ENCODE measurements at regions not wholly inside any gene's neighbourhood (a gene's known extent, or its start where the extent isn't known, plus 50 kb on each side); places are given as distances from the start of the nearest gene placed in this dataset.

DNA sequence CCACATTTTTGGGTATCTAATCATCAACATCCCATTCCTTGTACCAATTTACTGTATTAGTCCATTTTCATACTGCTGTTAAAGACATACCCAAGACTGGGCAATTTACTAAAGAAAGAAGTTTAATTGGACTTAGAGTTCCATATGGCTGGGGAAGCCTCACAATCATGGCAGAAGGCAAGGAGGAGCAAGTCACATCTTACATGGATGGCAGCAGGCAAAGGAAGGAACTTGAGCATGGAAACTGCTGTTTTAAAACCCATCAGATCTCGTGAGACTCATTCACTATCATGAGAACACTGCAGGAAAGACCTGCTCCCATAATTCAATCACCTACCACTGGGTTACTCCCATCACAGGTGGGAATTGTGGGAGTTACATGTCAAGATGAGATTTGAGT, 95.4 kb upstream of the SLCO6A1 start:
- DNase-seq (ENCODE audit: low spot score): no peak
- ChIA-PET POLR2A (no interaction called here), CTCF (ENCODE audit: unreplicated experiment) (no interaction called here)
- BruUV-seq (replicated peaks): no TSS peak
- Histone ChIP-seq H3K4me1 (ENCODE audit: insufficient read depth, low read length, poor library complexity, severe bottlenecking) (no peaks in the 10 kb centered on the region), H3K27ac (ENCODE audit: low read depth, low read length, poor library complexity, severe bottlenecking) (no peak overlapping the region), H3K4me2 (ENCODE audit: low read length) (no peak overlapping the region), H3K4me3 (ENCODE audit: low read depth, low read length, poor library complexity, severe bottlenecking) (no peak overlapping the region), H3K9me3 (ENCODE audit: low read length) (no peaks in the 10 kb centered on the region), H3K79me2 (ENCODE audit: insufficient read depth, low read depth, low read length) (no peaks in the 10 kb centered on the region), H3K9me2 (ENCODE audit: insufficient read depth, low read length) (no peaks in the 10 kb centered on the region), H3K36me3 (ENCODE audit: insufficient read depth, low read length) (no peaks in the 10 kb centered on the region), H4K20me1 (ENCODE audit: insufficient read depth, low read length) (no peaks in the 10 kb centered on the region), H2AFZ (ENCODE audit: low read length) (no peak overlapping the region)
- intact Hi-C loops (cut with micrococcal nuclease; ENCODE audit: unreplicated experiment): no loop called here
- TF ChIP-seq EZH2phosphoT487 (IDR thresholded peaks at IDR 0.05; ENCODE audit: borderline replicate concordance, low read depth, low read length): no peak
- TF ChIP-seq, protein P1, sequence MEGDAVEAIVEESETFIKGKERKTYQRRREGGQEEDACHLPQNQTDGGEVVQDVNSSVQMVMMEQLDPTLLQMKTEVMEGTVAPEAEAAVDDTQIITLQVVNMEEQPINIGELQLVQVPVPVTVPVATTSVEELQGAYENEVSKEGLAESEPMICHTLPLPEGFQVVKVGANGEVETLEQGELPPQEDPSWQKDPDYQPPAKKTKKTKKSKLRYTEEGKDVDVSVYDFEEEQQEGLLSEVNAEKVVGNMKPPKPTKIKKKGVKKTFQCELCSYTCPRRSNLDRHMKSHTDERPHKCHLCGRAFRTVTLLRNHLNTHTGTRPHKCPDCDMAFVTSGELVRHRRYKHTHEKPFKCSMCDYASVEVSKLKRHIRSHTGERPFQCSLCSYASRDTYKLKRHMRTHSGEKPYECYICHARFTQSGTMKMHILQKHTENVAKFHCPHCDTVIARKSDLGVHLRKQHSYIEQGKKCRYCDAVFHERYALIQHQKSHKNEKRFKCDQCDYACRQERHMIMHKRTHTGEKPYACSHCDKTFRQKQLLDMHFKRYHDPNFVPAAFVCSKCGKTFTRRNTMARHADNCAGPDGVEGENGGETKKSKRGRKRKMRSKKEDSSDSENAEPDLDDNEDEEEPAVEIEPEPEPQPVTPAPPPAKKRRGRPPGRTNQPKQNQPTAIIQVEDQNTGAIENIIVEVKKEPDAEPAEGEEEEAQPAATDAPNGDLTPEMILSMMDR (conservative IDR thresholded peaks at IDR 0.05; ENCODE audit: low read length): no peak

DNA sequence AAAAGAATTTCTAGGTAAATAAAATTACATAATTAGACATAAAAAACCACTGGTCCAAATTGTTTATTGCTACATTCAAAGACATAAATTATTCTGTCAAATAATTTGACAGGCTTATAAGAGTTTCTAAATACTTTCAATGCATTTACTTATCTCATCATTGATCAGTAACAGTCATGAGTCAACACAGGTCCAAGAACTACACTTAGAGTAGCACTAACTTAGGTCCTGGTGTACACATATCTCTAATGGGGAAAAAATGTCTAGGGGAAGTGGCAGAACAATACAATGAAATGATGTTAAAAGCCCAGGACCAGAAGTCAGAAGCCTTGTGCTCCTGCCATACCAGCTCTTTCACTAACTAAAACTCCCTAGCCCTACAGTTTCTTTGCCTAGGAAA, 96.5 kb upstream of the SLCO6A1 start:
- no TSS peak for BruUV-seq (replicated peaks)
- Histone ChIP-seq H3K36me3 (ENCODE audit: insufficient read depth, low read length) (no peaks in the 10 kb centered on the region), H3K9me2 (ENCODE audit: insufficient read depth, low read length) (no peaks in the 10 kb centered on the region), H3K4me1 (ENCODE audit: insufficient read depth, low read length, poor library complexity, severe bottlenecking) (no peaks in the 10 kb centered on the region), H3K4me2 (ENCODE audit: low read length) (no peak overlapping the region), H3K9me3 (ENCODE audit: low read length) (no peaks in the 10 kb centered on the region), H4K20me1 (ENCODE audit: insufficient read depth, low read length) (no peaks in the 10 kb centered on the region), H3K27ac (ENCODE audit: low read depth, low read length, poor library complexity, severe bottlenecking) (no peak overlapping the region), H2AFZ (ENCODE audit: low read length) (no peak overlapping the region), H3K79me2 (ENCODE audit: insufficient read depth, low read depth, low read length) (no peaks in the 10 kb centered on the region), H3K4me3 (ENCODE audit: low read depth, low read length, poor library complexity, severe bottlenecking) (no peak overlapping the region)
- ChIA-PET CTCF (ENCODE audit: unreplicated experiment) (no interaction called here), POLR2A (interaction anchor here (0.5 to 1.2 kb wide), 2 partner anchors 11 to 15 kb away, joined by 4 to 6 read pairs; no protein-coding TSS in a partner anchor)
- no peak for DNase-seq (ENCODE audit: low spot score)
- TF ChIP-seq EZH2phosphoT487 (IDR thresholded peaks at IDR 0.05; ENCODE audit: borderline replicate concordance, low read depth, low read length): no peak
- TF ChIP-seq, protein P1 (conservative IDR thresholded peaks at IDR 0.05; ENCODE audit: low read length): no peak
- intact Hi-C loops (cut with micrococcal nuclease; ENCODE audit: unreplicated experiment): no loop called here

DNA sequence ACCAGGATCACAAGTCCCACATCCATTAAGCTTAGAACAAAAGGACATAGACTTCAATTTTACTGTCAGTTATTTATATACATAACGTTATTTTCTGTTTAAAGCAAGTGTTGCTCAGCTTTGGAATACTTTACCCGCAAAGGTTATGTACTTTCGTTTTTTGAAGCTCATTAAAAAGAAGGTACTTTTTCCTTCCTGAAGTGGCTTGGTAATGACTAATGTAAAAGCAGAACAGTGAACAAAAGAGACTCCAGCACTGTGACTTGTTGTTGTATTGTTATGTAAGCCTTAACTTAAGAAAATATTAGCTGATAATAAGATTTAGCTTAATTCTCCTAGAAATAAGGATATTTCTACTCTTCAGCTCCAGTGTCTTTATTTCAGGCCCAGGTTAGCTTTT, 97.3 kb upstream of the SLCO6A1 start:
- Histone ChIP-seq H3K79me2 (ENCODE audit: insufficient read depth, low read depth, low read length) (no peaks in the 10 kb centered on the region), H2AFZ (ENCODE audit: low read length) (no peak overlapping the region), H3K9me3 (ENCODE audit: low read length) (no peaks in the 10 kb centered on the region), H3K4me1 (ENCODE audit: insufficient read depth, low read length, poor library complexity, severe bottlenecking) (no peaks in the 10 kb centered on the region), H3K36me3 (ENCODE audit: insufficient read depth, low read length) (no peaks in the 10 kb centered on the region), H3K9me2 (ENCODE audit: insufficient read depth, low read length) (no peaks in the 10 kb centered on the region), H3K4me3 (ENCODE audit: low read depth, low read length, poor library complexity, severe bottlenecking) (no peak overlapping the region), H3K27ac (ENCODE audit: low read depth, low read length, poor library complexity, severe bottlenecking) (no peak overlapping the region), H4K20me1 (ENCODE audit: insufficient read depth, low read length) (no peaks in the 10 kb centered on the region), H3K4me2 (ENCODE audit: low read length) (no peak overlapping the region)
- ChIA-PET CTCF (ENCODE audit: unreplicated experiment) (no interaction called here), POLR2A (interaction anchor here (1.0 to 1.2 kb wide), 2 partner anchors 10 to 14 kb away, joined by 3 to 6 read pairs; no protein-coding TSS in a partner anchor)
- intact Hi-C loops (cut with micrococcal nuclease; ENCODE audit: unreplicated experiment): no loop called here
- no TSS peak for BruUV-seq (replicated peaks)
- TF ChIP-seq EZH2phosphoT487 (IDR thresholded peaks at IDR 0.05; ENCODE audit: borderline replicate concordance, low read depth, low read length): no peak
- TF ChIP-seq, protein P1 (conservative IDR thresholded peaks at IDR 0.05; ENCODE audit: low read length): no peak
- no peak for DNase-seq (ENCODE audit: low spot score)

All from OCI-LY7 (cell line).